ENCODE measurements at regions not wholly inside any gene's neighbourhood (a gene's known extent, or its start where the extent isn't known, plus 50 kb on each side); places are given as distances from the start of the nearest gene placed in this dataset.

DNA sequence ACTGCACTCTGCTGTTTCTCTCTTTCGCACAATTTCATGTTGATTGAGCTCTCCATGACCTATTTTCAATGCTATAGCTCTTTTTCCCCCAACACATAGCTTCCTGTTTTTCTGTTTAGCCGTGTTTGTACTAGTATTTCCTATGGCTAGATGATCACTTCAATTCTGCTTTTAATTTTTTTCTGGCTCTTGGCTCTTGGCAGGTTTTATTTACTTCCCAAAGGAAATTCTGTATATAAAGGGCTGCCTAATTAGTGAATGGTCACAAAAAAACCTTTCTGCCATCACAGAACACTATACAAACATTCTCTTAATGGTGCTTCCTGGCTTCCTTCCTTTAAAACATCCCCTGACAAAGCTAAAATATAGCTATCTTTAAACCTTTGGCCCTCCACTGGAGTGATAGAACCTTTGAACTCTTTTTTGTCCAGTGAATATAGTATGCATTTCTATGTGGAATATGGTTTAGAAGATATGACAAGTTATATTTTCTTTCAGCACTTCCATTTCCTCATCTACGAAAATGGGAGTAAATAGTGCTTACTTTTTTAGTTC lies 88.2 kb downstream of the RASSF9 start:
- no peaks in the 10 kb centered on the region for H3K4me1 ChIP-seq (ENCODE audit: insufficient read depth, low read length, severe bottlenecking)
- no peak for TF ChIP-seq EZH2 (IDR thresholded peaks at IDR 0.05; ENCODE audit: borderline replicate concordance, low read length)
- TF ChIP-seq, protein P1, sequence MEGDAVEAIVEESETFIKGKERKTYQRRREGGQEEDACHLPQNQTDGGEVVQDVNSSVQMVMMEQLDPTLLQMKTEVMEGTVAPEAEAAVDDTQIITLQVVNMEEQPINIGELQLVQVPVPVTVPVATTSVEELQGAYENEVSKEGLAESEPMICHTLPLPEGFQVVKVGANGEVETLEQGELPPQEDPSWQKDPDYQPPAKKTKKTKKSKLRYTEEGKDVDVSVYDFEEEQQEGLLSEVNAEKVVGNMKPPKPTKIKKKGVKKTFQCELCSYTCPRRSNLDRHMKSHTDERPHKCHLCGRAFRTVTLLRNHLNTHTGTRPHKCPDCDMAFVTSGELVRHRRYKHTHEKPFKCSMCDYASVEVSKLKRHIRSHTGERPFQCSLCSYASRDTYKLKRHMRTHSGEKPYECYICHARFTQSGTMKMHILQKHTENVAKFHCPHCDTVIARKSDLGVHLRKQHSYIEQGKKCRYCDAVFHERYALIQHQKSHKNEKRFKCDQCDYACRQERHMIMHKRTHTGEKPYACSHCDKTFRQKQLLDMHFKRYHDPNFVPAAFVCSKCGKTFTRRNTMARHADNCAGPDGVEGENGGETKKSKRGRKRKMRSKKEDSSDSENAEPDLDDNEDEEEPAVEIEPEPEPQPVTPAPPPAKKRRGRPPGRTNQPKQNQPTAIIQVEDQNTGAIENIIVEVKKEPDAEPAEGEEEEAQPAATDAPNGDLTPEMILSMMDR (IDR thresholded peaks at IDR 0.05; ENCODE audit: low read length): no peak
- no peaks in the 10 kb centered on the region for H3K36me3 ChIP-seq (ENCODE audit: insufficient read depth, low read length)
- H3K79me2 ChIP-seq (ENCODE audit: insufficient read depth, low read length): no peaks in the 10 kb centered on the region
- H3F3A ChIP-seq (ENCODE audit: insufficient read depth, low read length): no peaks in the 10 kb centered on the region
- no peak overlapping the region for H3K27ac ChIP-seq (ENCODE audit: low read depth, low read length, poor library complexity, severe bottlenecking)
- H3K9me3 ChIP-seq (ENCODE audit: low read length): no peaks in the 10 kb centered on the region
- H4K20me1 ChIP-seq (ENCODE audit: insufficient read depth, low read length): no peaks in the 10 kb centered on the region
- no peaks in the 10 kb centered on the region for H3K27me3 ChIP-seq (ENCODE audit: insufficient read depth, low read length)
- H3K4me2 ChIP-seq (ENCODE audit: low read length): no peak overlapping the region
- no peak overlapping the region for H2AFZ ChIP-seq (ENCODE audit: low read length)
- no peak overlapping the region for H3K9ac ChIP-seq (ENCODE audit: low read length)
- no peaks in the 10 kb centered on the region for H3K9me2 ChIP-seq (ENCODE audit: low read depth, low read length)
- H3K4me3 ChIP-seq (ENCODE audit: low read depth, low read length, poor library complexity, severe bottlenecking): no peak overlapping the region
